ENCODE measurements at regions not wholly inside any gene's neighbourhood (a gene's known extent, or its start where the extent isn't known, plus 50 kb on each side); places are given as distances from the start of the nearest gene placed in this dataset.
A peak's percentile ranks its signal among the peaks of the same experiment; 100 is the strongest.

GRCh38 chr18:55090564-55091188 is 131.4 kb upstream of the CCDC68 start:
- DNase-seq (ENCODE audit: low read depth), result no peak

GRCh38 chr18:55089610-55090009 is 130.3 kb upstream of the CCDC68 start:
- DNase-seq (ENCODE audit: low read depth), result no peak

- DNase-seq (ENCODE audit: low read depth), result no peak
These were observed 129.3 kb upstream of the CCDC68 start for GRCh38 chr18:55088561-55088960.

GRCh38 chr18:55088000-55088401 is 128.7 kb upstream of the CCDC68 start:
- DNase-seq (ENCODE audit: low read depth), result no peak

DNA sequence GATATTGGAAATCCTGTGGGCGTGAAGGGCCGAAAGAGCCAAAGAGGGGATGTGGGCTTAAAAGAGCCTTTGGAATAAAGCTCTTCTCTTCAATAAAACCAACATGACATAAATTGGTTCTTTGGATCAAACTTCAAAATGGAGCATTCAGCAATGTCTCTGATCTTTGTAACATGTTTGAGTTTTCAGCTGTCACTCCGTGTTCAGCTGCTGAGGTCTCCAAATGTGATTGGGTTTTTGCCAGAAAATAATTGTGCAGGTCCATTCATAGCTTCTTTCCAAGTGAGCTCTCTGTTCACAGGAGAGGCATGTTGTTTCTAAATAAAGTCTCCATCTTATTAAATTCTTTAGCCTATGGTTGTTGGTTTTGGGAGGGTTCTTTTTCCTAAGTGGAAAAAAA is 127.6 kb upstream of the CCDC68 start:
- no peak for DNase-seq (ENCODE audit: low read depth)

DNA sequence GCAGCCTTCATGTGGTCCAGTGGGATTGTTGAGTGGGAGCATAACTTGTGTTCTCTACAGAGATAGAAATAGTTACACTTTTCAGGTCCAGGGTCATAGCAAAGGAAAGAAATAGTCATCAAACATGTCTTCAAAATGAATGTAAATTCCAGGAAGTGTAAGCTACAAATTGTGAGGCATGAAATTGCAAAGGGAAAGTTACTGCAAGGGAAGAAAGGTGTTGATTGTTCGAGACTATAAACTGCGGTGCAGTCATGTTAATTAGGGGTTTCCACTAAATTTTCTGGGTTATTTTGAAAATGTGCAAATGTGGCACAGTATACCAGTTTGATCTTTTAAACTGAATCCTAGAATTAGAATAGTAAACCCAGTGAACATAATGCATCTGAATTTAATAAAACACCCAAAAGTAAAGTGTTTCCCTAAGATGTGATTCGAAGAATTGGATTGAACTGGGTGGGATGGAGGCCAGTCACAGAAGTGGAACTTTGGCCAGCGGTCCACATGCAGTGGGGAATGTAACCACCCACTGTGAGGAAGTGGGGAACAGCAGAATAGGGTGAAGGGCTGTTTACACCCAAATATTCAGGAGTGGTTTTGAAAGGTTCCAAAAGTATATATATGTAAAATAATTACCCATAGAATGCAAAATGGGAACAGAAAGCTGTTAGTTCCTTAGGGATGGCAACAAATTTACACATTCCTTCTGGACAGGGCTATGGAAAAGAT is 126.5 kb upstream of the CCDC68 start:
- no peak for DNase-seq (ENCODE audit: low read depth)

GRCh38 chr18:55084550-55084949 is 125.3 kb upstream of the CCDC68 start:
- no peak for DNase-seq (ENCODE audit: low read depth)

GRCh38 chr18:55083461-55083860 is 124.2 kb upstream of the CCDC68 start:
- DNase-seq (ENCODE audit: low read depth), result no peak

GRCh38 chr18:55079481-55080355 is 120.5 kb upstream of the CCDC68 start:
- no peak for DNase-seq (ENCODE audit: low read depth)

DNA sequence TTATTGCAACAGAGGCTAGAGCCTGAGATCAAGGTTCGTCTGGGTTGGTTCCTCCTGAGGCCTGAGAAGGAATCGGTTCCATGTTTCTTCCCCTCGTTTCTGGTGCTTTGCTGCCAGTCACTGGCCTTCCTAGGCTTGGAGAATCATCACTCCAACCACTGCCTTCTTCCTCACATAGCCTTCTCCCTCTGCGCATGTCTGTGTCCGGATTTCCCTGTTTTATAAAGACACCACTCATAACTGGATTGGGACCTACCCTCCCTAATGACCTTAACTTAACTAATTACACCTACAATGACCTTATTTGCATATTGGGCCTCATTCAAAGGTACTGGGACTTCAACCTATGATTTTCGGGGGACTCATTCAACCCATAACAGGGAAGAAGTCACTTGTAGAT is 119.8 kb upstream of the CCDC68 start:
- DNase-seq (ENCODE audit: low read depth), result no peak

GRCh38 chr18:55078303-55078932 is 119.2 kb upstream of the CCDC68 start:
- DNase-seq (ENCODE audit: low read depth), result no peak

DNA sequence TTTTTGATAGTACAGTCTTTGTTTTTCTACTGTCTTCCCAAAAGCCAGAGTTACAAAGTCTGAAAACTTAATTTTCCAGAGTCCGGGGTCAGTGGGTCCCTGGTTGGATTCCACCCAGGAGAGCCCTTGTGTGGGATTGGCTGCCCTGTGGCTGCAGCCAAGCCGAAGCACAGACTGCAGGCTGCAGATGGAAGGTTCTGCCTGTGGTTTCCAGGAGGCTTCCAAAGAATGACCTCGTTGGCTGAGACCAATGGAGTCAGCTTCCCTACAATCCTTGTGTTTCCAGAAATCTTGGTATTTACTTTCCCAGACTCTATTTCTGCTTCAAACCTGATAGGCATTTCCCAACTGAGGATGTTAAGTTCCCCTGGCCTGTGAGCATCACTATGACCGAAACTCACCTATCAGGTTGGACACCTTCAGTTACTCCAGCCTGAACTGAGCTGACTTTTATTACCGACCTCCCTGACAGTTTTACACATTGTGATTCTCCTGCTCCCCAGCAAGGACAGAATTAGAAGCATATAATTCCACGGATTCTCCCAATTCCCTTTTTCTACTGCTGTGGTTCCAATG is 117.5 kb upstream of the CCDC68 start:
- no peak for DNase-seq (ENCODE audit: low read depth)

GRCh38 chr18:55073834-55074233 is 114.6 kb upstream of the CCDC68 start:
- DNase-seq (ENCODE audit: low read depth), result no peak

DNA sequence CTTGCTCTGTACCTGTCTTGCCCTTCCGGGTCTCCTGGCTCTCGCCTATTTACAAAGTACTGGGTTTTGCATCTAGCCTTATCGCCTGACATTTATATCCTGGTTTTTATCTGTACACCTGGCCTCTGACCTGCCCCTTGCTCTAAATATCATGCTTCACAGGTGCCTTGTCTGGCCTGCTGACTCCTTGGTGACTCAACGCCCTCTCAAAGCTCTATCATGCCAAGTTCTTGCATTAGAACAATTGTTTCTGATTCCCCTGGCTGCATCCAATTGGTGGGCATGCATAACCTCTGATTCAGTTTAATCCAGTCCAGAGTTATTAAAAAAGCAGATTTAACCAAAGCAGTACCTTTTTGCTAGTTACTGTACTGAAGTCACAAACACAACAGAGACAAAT is 113.9 kb upstream of the CCDC68 start:
- DNase-seq (ENCODE audit: low read depth), result no peak

DNA sequence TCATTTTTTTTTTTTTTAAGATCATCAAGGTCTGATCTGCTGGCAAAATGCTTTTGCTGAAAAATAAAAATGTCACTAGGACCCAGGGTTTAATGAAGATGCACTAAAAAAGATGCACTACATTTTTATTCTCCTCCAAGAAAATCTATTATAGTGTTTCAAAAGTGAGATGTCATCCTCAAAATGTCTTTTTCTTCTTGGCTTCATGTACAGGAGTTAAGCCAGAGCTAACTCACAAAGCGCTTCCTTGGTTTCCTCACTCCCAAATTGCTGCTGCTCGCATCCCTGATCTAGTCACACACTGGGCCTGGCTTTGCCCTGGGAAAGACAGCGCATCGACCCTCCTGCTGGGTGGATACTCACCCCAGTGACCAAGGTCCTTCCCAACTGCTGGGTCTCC is 113.4 kb upstream of the CCDC68 start:
- no peak for DNase-seq (ENCODE audit: low read depth)

DNA sequence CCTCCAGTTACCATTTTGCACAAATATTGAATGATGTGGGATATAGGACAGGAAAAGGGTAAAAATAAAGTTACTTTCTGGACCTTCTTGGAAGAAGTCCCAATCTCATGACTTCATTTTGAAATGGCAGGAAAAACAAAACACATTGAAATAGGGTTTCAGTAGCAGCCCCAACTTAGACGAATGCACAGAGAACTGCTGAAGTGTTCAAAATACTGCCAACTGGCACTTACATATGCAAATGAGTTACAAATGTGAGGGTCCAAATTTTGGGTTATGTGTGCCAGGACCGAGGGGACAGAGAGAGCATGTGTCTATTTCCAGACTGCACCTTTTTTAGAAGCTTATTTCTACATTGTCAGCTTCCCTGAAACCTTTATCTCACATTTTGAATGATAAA is 112.9 kb upstream of the CCDC68 start:
- no peak for DNase-seq (ENCODE audit: low read depth)

- DNase-seq (ENCODE audit: low read depth), result no peak
These were observed 110.2 kb upstream of the CCDC68 start for GRCh38 chr18:55069497-55069896.

DNA sequence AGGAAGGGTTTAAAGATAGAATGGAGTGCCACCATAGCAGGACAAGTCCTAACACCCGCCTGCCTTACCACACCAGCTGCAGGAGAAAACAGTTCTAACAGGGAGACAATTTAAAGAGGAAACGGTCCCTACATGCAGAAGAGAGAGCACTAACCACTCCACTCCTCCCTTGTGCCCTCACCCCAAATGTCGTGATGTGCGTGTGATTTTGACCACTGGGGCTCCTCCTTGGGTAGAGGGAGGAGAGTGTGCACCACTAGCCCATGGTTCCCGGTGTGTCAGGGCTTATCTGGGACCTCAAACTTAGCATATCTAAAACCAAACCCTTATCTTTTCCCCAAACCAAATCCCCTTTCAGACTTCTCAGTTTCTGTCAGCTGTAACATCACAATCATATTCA is 105.5 kb upstream of the CCDC68 start:
- no peak for DNase-seq (ENCODE audit: low read depth)

- no peak for DNase-seq (ENCODE audit: low read depth)
These were observed 104.8 kb upstream of the CCDC68 start for GRCh38 chr18:55064073-55064472.

- DNase-seq (ENCODE audit: low read depth), result no peak
These were observed 95.0 kb upstream of the CCDC68 start for GRCh38 chr18:55054021-55054990.

GRCh38 chr18:55048892-55049291 is 89.6 kb upstream of the CCDC68 start:
- peak; percentile 38 for DNase-seq (ENCODE audit: low read depth)

Measured in HS-5 (cell line).